ENCODE measurements at regions not wholly inside any gene's neighbourhood (a gene's known extent, or its start where the extent isn't known, plus 50 kb on each side); places are given as distances from the start of the nearest gene placed in this dataset.

DNA sequence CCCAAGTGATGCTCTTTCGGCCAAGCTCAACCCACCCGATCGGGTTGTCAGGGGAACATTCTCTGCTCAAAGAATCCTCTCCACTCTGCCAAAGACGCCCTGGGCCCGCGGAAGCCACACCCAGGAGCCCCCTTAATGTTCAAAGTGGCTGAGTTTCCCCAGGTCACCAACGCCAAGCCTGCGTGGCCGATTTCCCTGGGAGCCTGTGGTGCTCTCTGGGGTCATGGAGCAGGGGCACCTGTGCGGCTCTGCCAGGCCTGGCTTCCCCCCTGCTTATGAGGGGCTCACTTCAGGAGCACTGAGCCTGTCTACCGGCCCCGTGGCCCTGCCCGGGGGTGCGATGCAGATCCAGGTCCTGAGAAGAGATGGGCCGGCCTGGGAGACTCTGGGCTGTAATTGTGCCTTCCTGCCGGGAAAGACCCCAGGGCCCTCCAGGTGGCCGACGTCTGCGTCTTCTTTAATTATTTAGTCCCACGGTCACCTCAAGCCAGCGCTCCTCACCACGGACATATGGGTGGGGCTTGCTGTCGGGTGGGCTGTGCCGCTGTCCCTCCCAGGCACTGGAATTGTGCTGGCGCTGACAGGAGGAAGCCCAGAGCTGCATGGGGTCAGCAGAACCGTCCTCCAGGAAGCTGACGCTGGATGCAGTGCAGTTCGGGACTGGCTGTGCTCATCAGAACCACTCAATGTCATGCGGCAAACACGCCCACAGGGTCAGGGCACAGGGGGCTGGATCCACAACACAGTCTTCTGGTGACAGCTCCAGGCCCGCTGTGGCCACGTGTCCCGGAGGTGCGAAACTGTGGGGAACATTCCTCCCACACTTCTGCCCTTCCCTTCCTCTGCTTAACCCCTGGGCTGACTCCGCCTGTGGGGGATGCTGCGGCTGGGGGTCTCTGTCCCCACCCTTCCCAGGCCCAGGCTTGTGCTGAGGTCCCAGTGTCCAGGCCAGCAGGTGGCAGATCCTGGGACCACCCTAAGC lies 267.6 kb upstream of the SFSWAP start:
- DNase-seq = peak; percentile 54

- DNase-seq = peak; percentile 53
Measured at GRCh38 chr12:131444220-131445164, 266.4 kb upstream of the SFSWAP start.

DNA sequence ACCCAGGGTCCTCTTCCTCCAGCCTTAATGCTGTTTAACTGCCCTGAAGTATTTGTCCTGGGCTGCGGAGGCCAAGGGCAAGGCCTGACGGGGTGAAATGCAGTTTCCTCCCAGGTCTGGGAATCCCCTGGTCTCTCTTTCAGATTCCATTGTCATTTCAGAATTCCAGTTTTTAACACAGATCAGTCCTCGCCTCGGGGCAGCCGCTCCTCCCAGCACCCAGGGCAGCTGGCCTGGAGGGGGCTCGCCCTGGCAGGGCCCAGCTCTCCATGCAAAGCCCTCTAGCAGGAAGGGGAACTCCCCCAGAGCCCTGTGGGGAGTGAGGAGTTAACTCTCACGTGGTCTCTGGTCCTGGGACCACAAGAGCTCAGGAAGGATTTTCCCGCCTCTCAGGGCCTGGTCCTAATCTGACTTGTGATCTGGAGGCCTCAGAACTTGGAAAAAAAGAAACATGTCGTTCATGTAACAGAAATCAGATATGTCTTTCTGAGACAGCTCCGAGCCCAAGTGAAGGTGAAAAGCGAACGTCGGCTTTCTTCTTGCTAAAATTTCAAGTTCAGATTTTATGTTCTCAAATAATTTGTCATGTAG lies 265.6 kb upstream of the SFSWAP start:
- peak; percentile 62 for DNase-seq

DNA sequence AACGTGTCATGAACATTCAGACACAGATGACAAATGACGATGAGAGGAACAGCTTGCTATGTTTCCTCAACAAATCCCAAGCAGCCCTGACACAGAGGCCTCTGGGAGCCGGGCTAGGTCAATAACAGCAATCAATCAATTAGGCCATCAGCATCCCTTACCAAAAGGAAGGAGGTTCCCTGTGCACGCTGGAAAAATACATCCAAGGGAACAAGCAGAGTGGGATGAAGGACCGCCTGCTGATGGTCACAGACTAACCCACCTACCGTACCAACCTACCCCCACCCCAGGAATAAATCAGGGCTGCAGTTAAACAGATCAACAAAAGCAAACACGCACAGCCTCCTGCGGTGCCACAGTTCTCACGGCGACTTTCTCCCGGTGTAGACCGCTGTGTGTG lies 265.1 kb upstream of the SFSWAP start:
- DNase-seq = peak; percentile 40

- peak; percentile 37 for DNase-seq
Measured at GRCh38 chr12:131447636-131448035, 263.3 kb upstream of the SFSWAP start.

- peak; percentile 40 for DNase-seq
Measured at GRCh38 chr12:131448254-131448795, 262.6 kb upstream of the SFSWAP start.

GRCh38 chr12:131449027-131449426 lies 261.9 kb upstream of the SFSWAP start:
- no peak for DNase-seq

DNA sequence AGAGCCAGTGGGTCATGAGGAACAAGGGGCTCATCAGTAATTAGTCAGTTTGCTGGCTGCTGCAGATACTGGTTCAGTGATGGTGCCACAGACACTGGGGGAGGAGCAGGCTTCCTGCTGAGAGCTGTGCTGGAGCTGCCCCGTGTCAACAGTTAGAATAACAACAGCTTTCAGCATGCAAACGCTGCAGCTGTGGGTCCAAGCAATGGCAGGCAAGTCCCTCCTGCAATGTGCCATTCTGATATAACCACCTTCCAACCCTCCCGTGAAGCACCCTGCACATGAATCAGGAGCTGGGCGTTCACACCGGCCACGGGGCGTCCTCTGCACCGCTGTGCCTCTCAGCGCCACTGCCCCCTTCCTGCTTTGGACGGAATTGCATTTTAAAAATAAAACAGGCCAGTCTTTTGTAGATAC lies 258.4 kb upstream of the SFSWAP start:
- DNase-seq = peak; percentile 80

GRCh38 chr12:131454418-131455217 lies 256.3 kb upstream of the SFSWAP start:
- DNase-seq = peak; percentile 94

GRCh38 chr12:131455218-131455506 lies 255.7 kb upstream of the SFSWAP start:
- no peak for DNase-seq

DNA sequence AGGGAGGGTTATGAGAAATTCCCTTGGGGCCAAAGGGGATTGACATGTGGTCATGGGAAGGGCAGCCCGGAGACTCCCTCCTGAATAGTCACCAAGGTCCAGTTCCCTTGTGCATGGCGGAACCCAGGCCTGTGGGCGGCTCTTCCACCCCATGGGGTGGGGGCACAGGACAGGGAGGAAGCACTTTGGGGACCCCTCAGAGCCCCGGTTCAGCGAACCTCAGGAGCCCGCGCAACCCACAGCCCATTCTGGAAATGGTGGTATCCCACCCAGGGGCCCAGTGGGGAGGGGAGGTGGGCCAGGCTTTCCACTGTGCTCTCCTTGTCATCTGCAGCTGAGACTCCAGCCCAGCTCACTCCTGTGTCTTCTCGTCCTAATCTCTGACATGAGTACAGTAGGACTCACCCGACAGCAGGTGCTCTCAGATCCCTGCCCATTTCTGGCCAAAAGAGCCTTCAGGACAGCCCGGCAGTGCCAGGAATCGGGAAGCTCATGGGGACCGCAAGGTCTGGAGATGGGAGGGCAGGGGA lies 255.2 kb upstream of the SFSWAP start:
- peak; percentile 35 for DNase-seq

DNA sequence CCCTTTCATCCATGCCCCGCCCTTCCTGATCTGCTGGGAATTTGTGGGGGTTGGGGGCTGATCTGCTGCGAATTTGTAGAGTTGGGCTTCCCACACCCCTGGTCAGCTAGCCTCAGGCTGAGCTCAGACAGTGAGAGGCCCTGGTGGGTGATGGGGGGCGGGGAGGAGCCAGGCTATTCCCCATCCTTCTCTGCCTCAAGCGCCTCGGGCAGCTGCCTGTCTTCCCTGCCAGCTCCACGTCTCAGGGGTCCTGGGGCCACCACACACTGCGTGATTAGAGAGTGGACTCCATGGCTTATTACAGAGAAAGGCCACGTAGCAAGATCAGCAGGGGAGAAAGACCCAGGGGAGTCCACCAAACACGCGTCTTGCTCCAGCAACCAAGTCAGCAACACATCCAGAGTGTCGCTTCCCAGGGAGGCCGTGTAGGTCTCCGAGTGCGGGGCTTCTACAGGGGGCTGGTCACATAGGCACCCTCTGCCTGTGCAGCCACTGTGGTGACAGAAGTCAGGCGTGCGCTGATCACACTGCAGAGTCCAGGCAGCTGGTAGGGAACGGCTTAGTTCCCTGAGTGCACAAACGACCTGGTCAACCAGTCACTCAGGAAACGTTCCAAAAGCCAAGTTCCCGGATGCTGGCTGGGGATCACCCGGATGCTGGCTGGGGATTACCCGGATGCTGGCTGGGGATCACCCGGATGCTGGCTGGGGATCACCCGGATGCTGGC lies 254.4 kb upstream of the SFSWAP start:
- DNase-seq = peak; percentile 50

DNA sequence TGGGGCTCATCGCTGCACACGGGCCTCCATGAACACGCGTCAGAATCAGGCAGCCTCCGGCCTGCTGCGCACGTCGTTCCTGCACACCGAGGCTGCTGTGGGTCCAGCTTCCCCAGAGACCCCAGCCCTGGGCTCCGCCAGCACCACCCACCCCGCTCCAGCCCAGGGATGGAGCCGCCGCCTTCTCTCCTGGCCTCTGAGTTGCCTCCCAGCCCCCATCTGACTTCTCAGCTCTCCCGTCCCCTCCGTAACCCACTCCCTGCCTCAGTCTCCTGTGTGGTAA lies 253.9 kb upstream of the SFSWAP start:
- peak; percentile 43 for DNase-seq

DNA sequence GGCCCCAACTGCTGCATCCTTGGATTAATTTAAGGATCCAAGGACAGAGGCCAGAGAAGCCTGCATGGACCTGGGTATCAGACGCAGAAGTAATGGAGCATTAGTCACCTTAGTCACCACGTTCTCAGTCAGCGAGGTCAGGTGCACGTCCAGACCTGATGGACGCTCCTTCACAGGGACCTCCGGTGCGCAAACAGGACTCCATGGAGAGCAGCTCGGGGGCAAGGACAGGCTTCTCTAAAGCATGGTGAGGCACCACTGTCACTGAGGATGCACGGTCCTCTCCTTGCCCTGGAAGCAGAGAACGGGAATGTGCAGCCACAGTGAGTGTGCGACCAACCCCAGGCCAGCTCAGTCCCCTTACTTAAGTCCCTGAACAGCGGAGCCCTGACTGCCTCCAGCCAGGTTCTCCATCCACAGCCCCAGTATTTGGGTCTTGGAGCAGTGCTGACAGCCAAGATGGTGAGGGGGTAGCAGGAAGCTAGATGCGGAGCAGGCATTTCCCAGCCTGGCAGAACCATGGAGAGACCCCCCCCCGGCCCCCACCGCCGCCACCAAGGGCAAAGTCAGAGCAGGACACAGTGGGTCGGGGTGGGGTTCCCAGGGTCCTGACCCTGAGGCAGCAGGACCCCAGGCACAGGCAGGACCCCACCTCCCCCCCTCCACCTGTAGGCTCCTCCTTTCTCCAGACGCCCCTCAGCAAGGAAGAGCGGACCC lies 253.4 kb upstream of the SFSWAP start:
- DNase-seq = no peak

DNA sequence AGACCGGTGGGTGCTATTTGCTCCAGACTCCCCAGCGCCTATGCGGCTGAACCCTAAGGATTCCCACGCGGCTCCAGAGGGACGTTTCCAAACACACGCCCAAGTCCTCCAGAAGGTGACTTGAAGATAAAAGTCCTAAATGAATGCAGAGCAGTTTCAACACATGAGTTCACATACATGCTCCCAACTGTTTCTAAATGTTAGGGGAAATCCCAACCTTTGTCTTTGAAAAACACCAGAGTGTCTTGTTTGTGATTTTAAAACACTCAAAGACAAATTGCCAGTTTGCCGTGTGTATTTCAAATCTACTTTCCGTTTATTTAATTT lies 252.9 kb upstream of the SFSWAP start:
- no peak for DNase-seq

DNA sequence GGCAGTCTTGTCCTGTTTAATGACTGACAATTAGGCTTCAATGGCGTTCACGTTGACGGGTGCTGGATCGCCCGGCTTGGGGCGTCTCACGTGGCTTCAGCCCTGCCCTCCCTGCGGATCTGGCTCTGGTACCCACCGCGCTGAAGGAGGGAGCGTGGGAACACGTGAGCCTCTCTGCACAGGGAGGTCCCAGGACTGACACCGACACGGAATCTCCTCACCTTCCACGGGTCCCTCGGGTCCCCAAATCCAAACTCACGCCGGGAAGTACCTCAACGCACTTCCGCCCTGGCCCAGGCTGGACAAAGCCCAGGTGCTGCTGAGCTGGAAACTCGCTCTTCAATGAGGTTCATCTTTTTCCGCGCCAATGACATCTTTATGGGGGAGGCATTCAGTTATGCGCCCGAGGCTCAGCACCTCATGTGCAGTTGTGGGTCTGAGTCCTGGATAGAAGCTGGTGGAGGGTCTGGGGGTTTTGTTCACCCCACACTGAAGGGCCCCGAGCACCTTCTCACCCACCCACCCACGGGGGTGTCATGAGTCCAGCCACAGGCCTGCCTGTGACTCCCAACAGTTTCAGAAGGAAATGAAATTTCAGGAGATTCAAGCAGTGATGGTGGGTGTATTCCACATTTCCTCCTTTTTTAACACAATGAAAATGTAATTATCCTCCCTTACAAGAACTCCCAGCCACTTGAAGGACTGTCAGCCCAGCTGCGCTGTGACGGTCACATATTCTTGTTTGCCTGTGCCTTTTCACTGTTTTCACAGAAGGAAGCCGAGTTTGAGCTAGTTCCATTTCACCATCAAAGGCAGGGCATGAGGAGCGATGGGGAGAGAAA lies 251.7 kb upstream of the SFSWAP start:
- peak; percentile 51 for DNase-seq

GRCh38 chr12:131459773-131460365 lies 251.0 kb upstream of the SFSWAP start:
- peak; percentile 47 for DNase-seq

- peak; percentile 20 for DNase-seq
Measured at GRCh38 chr12:131460520-131460919, 250.4 kb upstream of the SFSWAP start.

DNA sequence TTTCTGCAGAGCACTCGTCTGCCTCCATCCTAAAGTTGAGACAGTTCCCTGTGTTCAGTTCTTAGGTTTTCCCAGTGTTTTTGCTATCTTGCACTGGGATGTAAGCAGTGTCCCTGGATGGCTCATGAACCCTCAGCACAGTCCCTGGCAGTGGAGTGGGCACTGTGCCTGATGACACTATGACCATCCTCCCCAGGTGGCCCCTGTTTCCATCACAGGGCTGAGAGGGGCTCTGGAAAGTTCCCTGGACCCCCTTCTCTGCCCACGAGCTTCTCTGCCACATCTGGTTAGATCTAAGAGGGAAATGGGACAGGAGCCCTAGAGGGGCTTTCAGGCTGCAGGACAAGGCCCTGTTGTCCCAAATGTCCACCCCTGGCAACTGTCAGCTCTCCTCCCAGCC lies 249.8 kb upstream of the SFSWAP start:
- DNase-seq = peak; percentile 47
